HG03064 (cell line): ENCODE measurements at regions not wholly inside any gene's neighbourhood (a gene's known extent, or its start where the extent isn't known, plus 50 kb on each side); places are given as distances from the start of the nearest gene placed in this dataset.
"Not testable (repeated sequence)": the region's sequence is repeated elsewhere in the genome, so short reads cannot be mapped to it uniquely, and the experiment has no call there.

Experiments
- ATAC-seq: cut with Tn5 transposase; IDR thresholded peaks from one replicate; pipeline ENCODE4 v1.9.1; 2021; ENCODE audit warnings: low read depth; ENCODE audit not compliant: unreplicated experiment

GRCh38 chr17:77288115-77288619, 147.4 kb downstream of the SEC14L1 start:
- ATAC-seq = no peak

GRCh38 chr17:77290759-77291558, 150.2 kb downstream of the SEC14L1 start:
- ATAC-seq = not testable (repeated sequence)

- no peak for ATAC-seq
These were observed 151.0 kb downstream of the SEC14L1 start for GRCh38 chr17:77291591-77292386.

GRCh38 chr17:77294761-77295160, 154.0 kb downstream of the SEC14L1 start:
- no peak for ATAC-seq

GRCh38 chr17:77295241-77295853, 154.6 kb downstream of the SEC14L1 start:
- no peak for ATAC-seq

- no peak for ATAC-seq
These were observed 156.1 kb downstream of the SEC14L1 start for GRCh38 chr17:77296769-77297409.

- ATAC-seq = no peak
These were observed 157.2 kb downstream of the SEC14L1 start for GRCh38 chr17:77297693-77298666.

GRCh38 chr17:77298811-77299210, 158.0 kb downstream of the SEC14L1 start:
- ATAC-seq = no peak

GRCh38 chr17:77299256-77300015, 158.7 kb downstream of the SEC14L1 start:
- no peak for ATAC-seq

GRCh38 chr17:77300016-77300686, 159.4 kb downstream of the SEC14L1 start:
- ATAC-seq = no peak

- no peak for ATAC-seq
These were observed 161.0 kb downstream of the SEC14L1 start for GRCh38 chr17:77301694-77302266.

GRCh38 chr17:77302682-77303081, 161.9 kb downstream of the SEC14L1 start:
- no peak for ATAC-seq

GRCh38 chr17:77303620-77304019, 162.9 kb downstream of the SEC14L1 start:
- ATAC-seq = no peak

GRCh38 chr17:77304051-77304745, 163.4 kb downstream of the SEC14L1 start:
- ATAC-seq = no peak

- ATAC-seq = no peak
These were observed 164.1 kb downstream of the SEC14L1 start for GRCh38 chr17:77304746-77305473.

GRCh38 chr17:77306048-77306789, 165.4 kb downstream of the SEC14L1 start:
- ATAC-seq = no peak
